HEK293T (cell line): ENCODE measurements at regions not wholly inside any gene's neighbourhood (a gene's known extent, or its start where the extent isn't known, plus 50 kb on each side); places are given as distances from the start of the nearest gene placed in this dataset.
A peak's percentile ranks its signal among the peaks of the same experiment; 100 is the strongest.

Experiments used
- CTCF ChIA-PET: fragments of 350-600 bp; formaldehyde crosslinking; extraction: SDS; loops from one replicate; lab custom pipeline; 2021; ENCODE audit warnings: antibody characterized with exemption, inconsistent platforms; lab: Yijun Ruan, JAX
- POLR2A ChIA-PET: fragments of 350-600 bp; formaldehyde crosslinking; extraction: SDS; loops from one replicate; lab custom pipeline; 2020; ENCODE audit warnings: antibody characterized with exemption, inconsistent platforms; lab: Yijun Ruan, JAX
- DNase-seq: peaks from one replicate; pipeline ENCODE4 v3.0.0; 2012; ENCODE audit warnings: mixed read lengths; ENCODE audit errors: extremely low spot score
- ARNT ChIP-seq: fragments of 450-650 bp; IDR thresholded peaks from 2 replicates; pipeline ENCODE4 v1.6.1; 2017; ENCODE audit warnings: mild to moderate bottlenecking
- BHLHE40 ChIP-seq: fragments of 450-650 bp; IDR thresholded peaks from 2 replicates; pipeline ENCODE4 v1.6.1; 2016; ENCODE audit warnings: mild to moderate bottlenecking, moderate library complexity, borderline replicate concordance
- CTBP1 ChIP-seq: fragments of 450-650 bp; IDR thresholded peaks from 2 replicates; pipeline ENCODE4 v1.6.1; 2016; ENCODE audit warnings: borderline replicate concordance
- ELF4 ChIP-seq: fragments of 450-650 bp; IDR thresholded peaks from 2 replicates; pipeline ENCODE4 v1.6.1; 2017; ENCODE audit warnings: antibody characterized with exemption
- FOXA1 ChIP-seq: fragments of 450-650 bp; IDR thresholded peaks from 2 replicates; pipeline ENCODE4 v1.6.1; 2016; ENCODE audit warnings: mild to moderate bottlenecking
- FOXK2 ChIP-seq: fragments of 450-650 bp; IDR thresholded peaks from 2 replicates; pipeline ENCODE4 v1.6.1; 2016; ENCODE audit warnings: mild to moderate bottlenecking
- FOXM1 ChIP-seq: fragments of 450-650 bp; IDR thresholded peaks from 2 replicates; pipeline ENCODE4 v1.6.1; 2017; ENCODE audit warnings: mild to moderate bottlenecking, borderline replicate concordance
- HDGF ChIP-seq: fragments of 450-650 bp; IDR thresholded peaks from 2 replicates; pipeline ENCODE4 v1.6.1; 2017; ENCODE audit warnings: antibody characterized with exemption, borderline replicate concordance
- L3MBTL2 ChIP-seq: fragments of 450-650 bp; conservative IDR thresholded peaks from 2 replicates; pipeline ENCODE4 v1.6.1; 2016; ENCODE audit warnings: mild to moderate bottlenecking
- LEF1 ChIP-seq: fragments of 450-650 bp; IDR thresholded peaks from 2 replicates; pipeline ENCODE4 v1.6.1; 2017; ENCODE audit warnings: mild to moderate bottlenecking, borderline replicate concordance
- NFRKB ChIP-seq: fragments of 450-650 bp; IDR thresholded peaks from 2 replicates; pipeline ENCODE4 v1.6.1; 2016; ENCODE audit warnings: mild to moderate bottlenecking, moderate library complexity
- PKNOX1 ChIP-seq: fragments of 450-650 bp; IDR thresholded peaks from 2 replicates; pipeline ENCODE4 v1.6.1; 2016
- SP1 ChIP-seq: fragments of 450-650 bp; IDR thresholded peaks from 2 replicates; pipeline ENCODE4 v1.6.1; 2017
- SUZ12 ChIP-seq: fragments of 450-650 bp; IDR thresholded peaks from 2 replicates; pipeline ENCODE4 v1.6.1; 2016; ENCODE audit warnings: mild to moderate bottlenecking
- TARDBP ChIP-seq: fragments of 450-650 bp; IDR thresholded peaks from 2 replicates; pipeline ENCODE4 v1.6.1; 2016
- ZNF384 ChIP-seq: fragments of 450-650 bp; IDR thresholded peaks from 2 replicates; pipeline ENCODE4 v1.6.1; 2016

- ChIA-PET CTCF (interaction anchor here (1.0 to 1.7 kb wide), 2 partner anchors 9 to 117 kb away, joined by 3 to 11 read pairs; no protein-coding TSS in a partner anchor), POLR2A (interaction anchor here (1.7 to 2.6 kb wide), 3 partner anchors 7 to 369 kb away, joined by 5 to 12 read pairs (median 6); no protein-coding TSS in a partner anchor)
- no peak for DNase-seq
- TF ChIP-seq CTBP1 (no peak), LEF1 (no peak), FOXK2 (no peak), SP1 (no peak), FOXA1 (no peak), SUZ12 (no peak), NFRKB (no peak), PKNOX1 (no peak), TARDBP (no peak), BHLHE40 (no peak), L3MBTL2 (no peak), FOXM1 (no peak), HDGF (no peak), ZNF384 (no peak)
Measured at GRCh38 chr1:234979296-234980279, 149.0 kb downstream of the TOMM20 start.

- ChIA-PET POLR2A (interaction anchor here (0.7 to 2.6 kb wide), 4 partner anchors 8 to 368 kb away, joined by 3 to 12 read pairs (median 6); no protein-coding TSS in a partner anchor), CTCF (interaction anchor here (0.5 to 1.7 kb wide), 6 partner anchors 8 to 656 kb away, joined by 3 to 11 read pairs (median 4); no protein-coding TSS in a partner anchor)
- no peak for DNase-seq
- TF ChIP-seq PKNOX1 (peak; percentile 60; the same call in 1 of the 2 replicates), FOXK2 (no peak), SP1 (no peak), FOXM1 (no peak), ZNF384 (no peak), HDGF (no peak), CTBP1 (no peak), ELF4 (no peak)
Measured at GRCh38 chr1:234978397-234979295, 150.0 kb downstream of the TOMM20 start.

GRCh38 chr1:234977875-234978396, 150.7 kb downstream of the TOMM20 start:
- DNase-seq, result no peak
- ChIA-PET POLR2A (interaction anchor here (0.7 to 2.6 kb wide), 6 partner anchors 8 to 256 kb away, joined by 3 to 12 read pairs (median 4); no protein-coding TSS in a partner anchor), CTCF (interaction anchor here (0.5 to 1.5 kb wide), 4 partner anchors 8 to 655 kb away, joined by 3 to 5 read pairs (median 4); no protein-coding TSS in a partner anchor)
- TF ChIP-seq BHLHE40, result no peak
- TF ChIP-seq FOXA1, result no peak
- no peak for TF ChIP-seq TARDBP
- no peak for TF ChIP-seq FOXM1
- TF ChIP-seq HDGF, result no peak
- TF ChIP-seq NFRKB, result no peak
- no peak for TF ChIP-seq L3MBTL2
- no peak for TF ChIP-seq ARNT
- no peak for TF ChIP-seq CTBP1
- TF ChIP-seq SUZ12, result no peak
- no peak for TF ChIP-seq FOXK2
- no peak for TF ChIP-seq ZNF384
- no peak for TF ChIP-seq PKNOX1

- CTCF ChIA-PET, result interaction anchor here (1.1 kb wide), 1 partner anchor 51 kb away, joined by 3 read pairs; no protein-coding TSS in a partner anchor
- no peak for TF ChIP-seq FOXM1
Measured at GRCh38 chr1:234976861-234977680, 151.6 kb downstream of the TOMM20 start.

More at GRCh38 chr1:234976861-234977680, 151.6 kb downstream of the TOMM20 start:
- POLR2A ChIA-PET, result interaction anchor here (0.6 to 2.6 kb wide), 9 partner anchors 7 to 365 kb away, joined by 3 to 12 read pairs (median 3); no protein-coding TSS in a partner anchor
- DNase-seq, result no peak
